ENCODE measurements at regions not wholly inside any gene's neighbourhood (a gene's known extent, or its start where the extent isn't known, plus 50 kb on each side); places are given as distances from the start of the nearest gene placed in this dataset.

DNA sequence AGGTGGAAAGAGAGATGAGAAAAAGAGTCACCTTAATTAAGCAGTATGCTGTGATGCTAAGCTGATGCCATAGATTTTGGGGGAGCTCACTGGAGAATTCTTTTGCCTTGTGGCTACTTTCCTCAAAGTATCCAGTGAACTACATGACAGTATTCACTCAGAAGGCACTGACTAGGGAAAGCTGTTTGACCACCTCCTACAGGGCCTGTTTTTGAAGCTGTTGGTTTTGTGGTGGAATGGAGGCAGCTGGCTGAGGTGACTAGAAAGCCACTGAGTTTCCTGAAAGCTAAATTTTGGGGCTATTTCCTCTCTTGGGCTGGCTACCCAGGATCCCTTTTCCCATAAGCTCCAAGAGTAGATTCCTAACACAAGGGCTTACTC lies 124.8 kb upstream of the EOLA2 start:
- H3K9me3 ChIP-seq: no peaks in the 10 kb centered on the region
- ChIA-PET CTCF (interaction anchor here (1.1 kb wide), 1 partner anchor 17 kb away, joined by 3 read pairs; no protein-coding TSS in a partner anchor), POLR2A (no interaction called here)
- no peaks in the 10 kb centered on the region for H3K9me2 ChIP-seq
- peak overlapping the region in 1 of 2 experiments; percentile 64; a peak in 2 of 4 replicates for H3K27ac ChIP-seq (ENCODE audit: low read depth in 2 of 2, low read length in 1 of 2)
- H3K9ac ChIP-seq: no peak overlapping the region
- H3K79me2 ChIP-seq (ENCODE audit: insufficient read depth): no peaks in the 10 kb centered on the region
- H3K4me1 ChIP-seq (ENCODE audit: control insufficient read depth in 1 of 2, insufficient read depth in 2 of 2, low read depth in 1 of 2, low read length in 1 of 2): peaks cover 0 to 17% of the 10 kb centered on the region in 2 experiments; a peak in 2 of 4 replicates
- DNase-seq: no peak
- H2AFZ ChIP-seq (ENCODE audit: low read depth): no peak overlapping the region
- H3K4me2 ChIP-seq: peak overlapping the region; percentile 30; the same call in 1 of the 2 replicates
- no peak overlapping the region for H3K4me3 ChIP-seq (ENCODE audit: low read depth in 2 of 2, low read length in 1 of 2)
- no peak for TF ChIP-seq TCF12 (IDR thresholded peaks at IDR 0.05)
- no peak for TF ChIP-seq POLR2AphosphoS5 (IDR thresholded peaks at IDR 0.05; ENCODE audit: low read depth, low read length)
- TF ChIP-seq, protein P1, sequence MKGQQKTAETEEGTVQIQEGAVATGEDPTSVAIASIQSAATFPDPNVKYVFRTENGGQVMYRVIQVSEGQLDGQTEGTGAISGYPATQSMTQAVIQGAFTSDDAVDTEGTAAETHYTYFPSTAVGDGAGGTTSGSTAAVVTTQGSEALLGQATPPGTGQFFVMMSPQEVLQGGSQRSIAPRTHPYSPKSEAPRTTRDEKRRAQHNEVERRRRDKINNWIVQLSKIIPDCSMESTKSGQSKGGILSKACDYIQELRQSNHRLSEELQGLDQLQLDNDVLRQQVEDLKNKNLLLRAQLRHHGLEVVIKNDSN (IDR thresholded peaks at IDR 0.05; ENCODE audit: borderline replicate concordance, low read depth): no peak
- TF ChIP-seq RFX5 (IDR thresholded peaks at IDR 0.05; ENCODE audit: low read length): no peak
- TF ChIP-seq MAX (IDR thresholded peaks at IDR 0.05; ENCODE audit: low read depth): no peak
- TF ChIP-seq CHD2 (IDR thresholded peaks at IDR 0.05; ENCODE audit: low read length, partially characterized antibody): no peak
- TF ChIP-seq NFIC (IDR thresholded peaks at IDR 0.05; ENCODE audit: borderline replicate concordance): no peak
- no peak for TF ChIP-seq RCOR1 (IDR thresholded peaks at IDR 0.05; ENCODE audit: low read length)
- TF ChIP-seq SMC3 (IDR thresholded peaks at IDR 0.05; ENCODE audit: low read depth, low read length): no peak
- TF ChIP-seq, protein P2, sequence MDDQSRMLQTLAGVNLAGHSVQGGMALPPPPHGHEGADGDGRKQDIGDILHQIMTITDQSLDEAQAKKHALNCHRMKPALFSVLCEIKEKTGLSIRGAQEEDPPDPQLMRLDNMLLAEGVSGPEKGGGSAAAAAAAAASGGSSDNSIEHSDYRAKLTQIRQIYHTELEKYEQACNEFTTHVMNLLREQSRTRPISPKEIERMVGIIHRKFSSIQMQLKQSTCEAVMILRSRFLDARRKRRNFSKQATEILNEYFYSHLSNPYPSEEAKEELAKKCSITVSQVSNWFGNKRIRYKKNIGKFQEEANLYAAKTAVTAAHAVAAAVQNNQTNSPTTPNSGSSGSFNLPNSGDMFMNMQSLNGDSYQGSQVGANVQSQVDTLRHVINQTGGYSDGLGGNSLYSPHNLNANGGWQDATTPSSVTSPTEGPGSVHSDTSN (IDR thresholded peaks at IDR 0.05): no peak
- TF ChIP-seq MXI1 (IDR thresholded peaks at IDR 0.05; ENCODE audit: low read depth, low read length): no peak
- TF ChIP-seq FOXM1 (IDR thresholded peaks at IDR 0.05; ENCODE audit: low read depth): no peak
- TF ChIP-seq MEF2A (IDR thresholded peaks at IDR 0.05; ENCODE audit: borderline replicate concordance, low read depth): no peak
- H3K27me3 ChIP-seq (ENCODE audit: insufficient read depth): no peaks in the 10 kb centered on the region
- H3F3A ChIP-seq (replicated peaks; ENCODE audit: insufficient read depth): peaks cover 5% of the 10 kb centered on the region
- no peaks in the 10 kb centered on the region for H3K36me3 ChIP-seq (replicated peaks in 1 of 2; ENCODE audit: control insufficient read depth in 1 of 2, insufficient read depth in 2 of 2, low read length in 1 of 2)
- no peaks in the 10 kb centered on the region for H4K20me1 ChIP-seq (ENCODE audit: insufficient read depth)

GRCh38 chrX:150063674-150064073 lies 125.4 kb upstream of the EOLA2 start:
- no peaks in the 10 kb centered on the region for H4K20me1 ChIP-seq (ENCODE audit: insufficient read depth)
- H3K9ac ChIP-seq: no peak overlapping the region
- no peaks in the 10 kb centered on the region for H3K9me2 ChIP-seq
- H3K79me2 ChIP-seq (ENCODE audit: insufficient read depth): no peaks in the 10 kb centered on the region
- 0 out of 2 replicates have a peak overlapping the region, but pooled peaks have one; percentile 30 for H3K4me2 ChIP-seq
- WGBS (ENCODE audit: low lambda C conversion rate): 58% methylated on average over 5 of the region's 5 CpGs
- POLR2A ChIA-PET: no interaction called here
- H2AFZ ChIP-seq (ENCODE audit: low read depth): no peak overlapping the region
- H3K4me1 ChIP-seq (ENCODE audit: control insufficient read depth in 1 of 2, insufficient read depth in 2 of 2, low read depth in 1 of 2, low read length in 1 of 2): peaks cover 0 to 17% of the 10 kb centered on the region in 2 experiments; a peak in 2 of 4 replicates
- peaks cover 5% of the 10 kb centered on the region for H3F3A ChIP-seq (replicated peaks; ENCODE audit: insufficient read depth)
- no peak overlapping the region for H3K4me3 ChIP-seq (ENCODE audit: low read depth in 2 of 2, low read length in 1 of 2)
- no peak for DNase-seq
- CTCF ChIA-PET: interaction anchor here (1.1 kb wide), 1 partner anchor 16 kb away, joined by 3 read pairs; no protein-coding TSS in a partner anchor
- no peak for TF ChIP-seq TEAD4 (IDR thresholded peaks at IDR 0.05; ENCODE audit: borderline replicate concordance, insufficient read depth)
- no peak for TF ChIP-seq MEF2A (IDR thresholded peaks at IDR 0.05; ENCODE audit: borderline replicate concordance, low read depth)
- no peak for TF ChIP-seq TCF12 (IDR thresholded peaks at IDR 0.05)
- no peak for TF ChIP-seq GABPA (IDR thresholded peaks at IDR 0.05; ENCODE audit: low read depth)
- TF ChIP-seq TAF1 (IDR thresholded peaks at IDR 0.05; ENCODE audit: borderline replicate concordance, low read depth, low read length): no peak
- no peak for TF ChIP-seq SMC3 (IDR thresholded peaks at IDR 0.05; ENCODE audit: low read depth, low read length)
- no peak for TF ChIP-seq YY1 (IDR thresholded peaks at IDR 0.05; ENCODE audit: low read depth)
- TF ChIP-seq GATA2 (CRISPR knock-in tag; IDR thresholded peaks at IDR 0.05): no peak
- no peak for TF ChIP-seq EP300 (IDR thresholded peaks at IDR 0.05; ENCODE audit: borderline replicate concordance in 1 of 2, low read depth in 1 of 2, low read length in 1 of 2)
- no peak for TF ChIP-seq IRF3 (IDR thresholded peaks at IDR 0.05; ENCODE audit: low read depth, low read length)
- TF ChIP-seq FOXM1 (IDR thresholded peaks at IDR 0.05; ENCODE audit: low read depth): no peak
- no peak for TF ChIP-seq RAD21 (IDR thresholded peaks at IDR 0.05; ENCODE audit: low read length)
- H3K9me3 ChIP-seq: no peaks in the 10 kb centered on the region
- no peaks in the 10 kb centered on the region for H3K36me3 ChIP-seq (replicated peaks in 1 of 2; ENCODE audit: control insufficient read depth in 1 of 2, insufficient read depth in 2 of 2, low read length in 1 of 2)
- no peaks in the 10 kb centered on the region for H3K27me3 ChIP-seq (ENCODE audit: insufficient read depth)
- H3K27ac ChIP-seq (ENCODE audit: low read depth in 2 of 2, low read length in 1 of 2): peak overlapping the region in 1 of 2 experiments; percentile 64; a peak in 1 of 4 replicates
